WERI-Rb-1 (cell line): ENCODE measurements at regions not wholly inside any gene's neighbourhood (a gene's known extent, or its start where the extent isn't known, plus 50 kb on each side); places are given as distances from the start of the nearest gene placed in this dataset.

ENCODE experiments used
- DNase-seq: peaks from one replicate; pipeline ENCODE4 v3.0.0-alpha.2; 2020
- H3K27ac ChIP-seq: fragments of 250-450 bp; sonication (Bioruptor Pico); 2 replicates; pipeline ENCODE4 v1.5.1; 2020; ENCODE audit warnings: mild to moderate bottlenecking, moderate library complexity
- H3K27me3 ChIP-seq: fragments of 250-450 bp; sonication (Bioruptor Pico); 2 replicates; pipeline ENCODE4 v1.5.1; 2021; ENCODE audit warnings: mild to moderate bottlenecking, low read depth, moderate library complexity; ENCODE audit not compliant: insufficient read depth, severe bottlenecking
- H3K36me3 ChIP-seq: fragments of 250-450 bp; sonication (Bioruptor Pico); 2 replicates; pipeline ENCODE4 v1.5.1; 2020; ENCODE audit warnings: mild to moderate bottlenecking, moderate library complexity
- H3K4me3 ChIP-seq: 2 replicates; pipeline ENCODE4 v1.5.1; 2011; ENCODE audit warnings: low read depth, mild to moderate bottlenecking, control low read depth, low read length
- H3K9me3 ChIP-seq: fragments of 250-450 bp; sonication (Bioruptor Pico); 2 replicates; pipeline ENCODE4 v1.5.1; 2021; ENCODE audit warnings: mild to moderate bottlenecking, moderate library complexity; ENCODE audit not compliant: severe bottlenecking
- TF ChIP-seq, protein P1 (sequence below): IDR thresholded peaks from 2 replicates; pipeline ENCODE4 v1.5.1; 2011; ENCODE audit warnings: low read depth, mild to moderate bottlenecking, control low read depth, inconsistent platforms, low read length

DNA sequence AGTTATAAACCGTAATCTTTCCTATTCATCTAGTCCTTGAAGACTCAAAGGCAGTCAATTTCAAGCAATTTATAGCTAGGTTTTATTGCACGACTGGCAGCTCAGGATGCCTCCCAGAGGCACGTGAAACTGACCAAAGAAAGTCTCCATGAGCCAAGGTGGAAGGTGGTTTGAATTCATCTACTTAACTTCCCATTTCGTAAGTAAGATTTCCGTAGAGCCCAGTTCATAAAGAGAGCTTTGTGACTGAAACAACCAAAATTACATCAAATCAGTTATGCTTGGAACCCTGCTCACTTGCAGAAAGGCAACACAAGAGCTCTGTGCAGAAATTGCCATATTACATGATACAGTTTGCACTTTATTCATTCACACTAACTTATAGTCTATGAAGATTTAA, 556.0 kb downstream of the TRIML1 start:
- no peak overlapping the region for H3K4me3 ChIP-seq
- peaks cover 80% of the 10 kb centered on the region for H3K27me3 ChIP-seq
- DNase-seq, result no peak
- TF ChIP-seq, protein P1, sequence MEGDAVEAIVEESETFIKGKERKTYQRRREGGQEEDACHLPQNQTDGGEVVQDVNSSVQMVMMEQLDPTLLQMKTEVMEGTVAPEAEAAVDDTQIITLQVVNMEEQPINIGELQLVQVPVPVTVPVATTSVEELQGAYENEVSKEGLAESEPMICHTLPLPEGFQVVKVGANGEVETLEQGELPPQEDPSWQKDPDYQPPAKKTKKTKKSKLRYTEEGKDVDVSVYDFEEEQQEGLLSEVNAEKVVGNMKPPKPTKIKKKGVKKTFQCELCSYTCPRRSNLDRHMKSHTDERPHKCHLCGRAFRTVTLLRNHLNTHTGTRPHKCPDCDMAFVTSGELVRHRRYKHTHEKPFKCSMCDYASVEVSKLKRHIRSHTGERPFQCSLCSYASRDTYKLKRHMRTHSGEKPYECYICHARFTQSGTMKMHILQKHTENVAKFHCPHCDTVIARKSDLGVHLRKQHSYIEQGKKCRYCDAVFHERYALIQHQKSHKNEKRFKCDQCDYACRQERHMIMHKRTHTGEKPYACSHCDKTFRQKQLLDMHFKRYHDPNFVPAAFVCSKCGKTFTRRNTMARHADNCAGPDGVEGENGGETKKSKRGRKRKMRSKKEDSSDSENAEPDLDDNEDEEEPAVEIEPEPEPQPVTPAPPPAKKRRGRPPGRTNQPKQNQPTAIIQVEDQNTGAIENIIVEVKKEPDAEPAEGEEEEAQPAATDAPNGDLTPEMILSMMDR, result no peak
- no peaks in the 10 kb centered on the region for H3K36me3 ChIP-seq
- no peak overlapping the region for H3K27ac ChIP-seq
- no peaks in the 10 kb centered on the region for H3K9me3 ChIP-seq

GRCh38 chr4:188697243-188697642, 558.0 kb downstream of the TRIML1 start:
- Histone ChIP-seq H3K4me3 (no peak overlapping the region), H3K27me3 (peaks cover 80% of the 10 kb centered on the region), H3K9me3 (no peaks in the 10 kb centered on the region), H3K27ac (no peak overlapping the region), H3K36me3 (no peaks in the 10 kb centered on the region)
- TF ChIP-seq, protein P1, result no peak
- DNase-seq, result no peak

DNA sequence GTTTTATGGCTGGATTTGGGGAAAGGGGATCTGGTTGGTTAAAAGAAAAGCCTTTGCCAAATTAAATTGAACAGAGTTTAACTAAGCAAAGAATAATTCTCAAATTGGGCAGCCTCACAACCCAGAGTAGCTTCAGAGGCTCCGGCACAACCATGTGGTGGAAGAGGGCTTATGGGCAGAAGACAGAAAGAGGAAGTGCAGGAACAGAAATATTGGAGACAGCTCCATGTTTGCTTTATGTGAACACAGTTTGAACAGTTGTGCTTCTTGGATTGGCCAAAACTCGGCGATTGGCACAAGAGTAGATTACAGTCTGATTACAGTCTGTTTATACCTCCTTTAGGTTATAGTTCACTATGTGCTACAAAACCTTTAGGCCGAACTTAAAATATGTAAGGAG, 562.7 kb downstream of the TRIML1 start:
- H3K4me3 ChIP-seq, result no peak overlapping the region
- TF ChIP-seq, protein P1, result no peak
- no peaks in the 10 kb centered on the region for H3K9me3 ChIP-seq
- H3K36me3 ChIP-seq, result no peaks in the 10 kb centered on the region
- no peak overlapping the region for H3K27ac ChIP-seq
- H3K27me3 ChIP-seq, result peaks cover 88% of the 10 kb centered on the region
- no peak for DNase-seq

DNA sequence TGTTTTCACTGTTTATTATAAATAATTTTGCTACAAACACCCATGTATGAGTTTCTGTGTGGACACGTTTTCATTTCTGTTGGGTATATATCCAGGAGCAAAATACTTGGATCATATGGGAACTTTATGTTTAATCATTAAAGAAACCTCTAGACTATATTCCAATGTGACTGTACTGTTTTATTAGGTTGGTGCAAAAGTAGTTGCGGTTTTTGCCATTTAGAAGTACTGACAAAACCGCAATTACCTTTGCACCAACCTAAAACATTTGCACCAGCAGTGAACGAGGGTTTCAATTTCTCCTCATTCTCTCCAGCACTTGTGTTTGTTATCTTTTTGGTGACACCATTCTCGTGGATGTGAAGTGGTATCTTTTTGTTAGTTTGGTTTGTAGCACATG, 565.0 kb downstream of the TRIML1 start:
- H3K36me3 ChIP-seq, result no peaks in the 10 kb centered on the region
- H3K9me3 ChIP-seq, result no peaks in the 10 kb centered on the region
- peaks cover 91% of the 10 kb centered on the region for H3K27me3 ChIP-seq
- no peak overlapping the region for H3K27ac ChIP-seq
- DNase-seq, result no peak
- TF ChIP-seq, protein P1, result no peak
- H3K4me3 ChIP-seq, result no peak overlapping the region

DNA sequence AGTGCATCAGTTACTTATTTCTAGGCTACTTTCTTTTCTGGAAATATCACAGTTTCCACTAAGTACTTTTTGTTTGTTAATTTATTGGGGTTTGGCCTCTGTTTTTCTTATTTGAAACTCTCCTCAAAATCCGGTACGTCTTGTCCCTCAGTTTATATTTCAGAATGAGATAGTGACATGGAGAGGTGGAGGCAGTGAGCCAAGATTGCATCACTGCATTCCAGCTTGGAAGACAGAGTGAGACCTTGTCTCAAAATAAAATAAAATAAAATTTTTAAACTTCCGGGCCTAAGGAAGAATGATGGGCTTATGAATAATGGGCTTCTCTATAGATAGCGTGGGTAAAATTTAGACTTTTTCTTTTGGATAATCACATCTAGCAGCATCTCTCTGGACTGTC, 567.8 kb downstream of the TRIML1 start:
- H3K36me3 ChIP-seq, result no peaks in the 10 kb centered on the region
- no peak for DNase-seq
- H3K9me3 ChIP-seq, result no peaks in the 10 kb centered on the region
- TF ChIP-seq, protein P1, result no peak
- no peak overlapping the region for H3K27ac ChIP-seq
- H3K4me3 ChIP-seq, result no peak overlapping the region
- H3K27me3 ChIP-seq, result peaks cover 87% of the 10 kb centered on the region

DNA sequence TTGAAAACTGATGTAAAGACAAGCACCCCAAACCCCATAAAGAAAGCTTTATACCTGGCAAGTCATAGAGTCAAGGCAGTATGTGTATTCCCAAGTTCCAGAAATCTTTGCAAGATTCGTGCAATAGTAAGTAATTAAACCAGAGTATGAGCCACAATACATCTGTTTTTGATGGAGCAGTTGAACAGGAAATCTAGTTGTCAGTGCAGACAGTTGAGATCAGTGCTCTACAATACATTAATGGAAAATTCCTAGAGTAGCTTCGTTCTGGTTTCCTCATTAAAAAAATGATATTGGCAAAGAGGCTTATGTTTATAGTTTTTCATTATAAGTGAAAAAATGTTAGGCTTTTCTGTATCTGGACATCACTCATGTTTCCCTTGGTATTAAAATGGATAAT, 575.3 kb downstream of the TRIML1 start:
- Histone ChIP-seq H3K36me3 (no peaks in the 10 kb centered on the region), H3K9me3 (no peaks in the 10 kb centered on the region), H3K4me3 (no peak overlapping the region), H3K27ac (no peak overlapping the region), H3K27me3 (peaks cover 77% of the 10 kb centered on the region)
- TF ChIP-seq, protein P1, result no peak
- no peak for DNase-seq
